ENCODE measurements at regions not wholly inside any gene's neighbourhood (a gene's known extent, or its start where the extent isn't known, plus 50 kb on each side); places are given as distances from the start of the nearest gene placed in this dataset.
"Not testable (repeated sequence)": the region's sequence is repeated elsewhere in the genome, so short reads cannot be mapped to it uniquely, and the experiment has no call there.

- H3K27ac Mint-ChIP-seq, result no peak overlapping the region
- no peaks in the 10 kb centered on the region for H3K9me3 Mint-ChIP-seq
- peaks cover 5 to 9% (median 6%) of the 10 kb centered on the region in 3 donors for H3K27me3 Mint-ChIP-seq (ENCODE audit: low read depth in 3 of 3)
- H3K36me3 Mint-ChIP-seq, result no peaks in the 10 kb centered on the region
- H3K4me3 Mint-ChIP-seq, result no peak overlapping the region
- no peaks in the 10 kb centered on the region for H3K4me1 Mint-ChIP-seq
- no peak for DNase-seq
These were observed 315.1 kb downstream of the THBS2 start for GRCh38 chr6:168938546-168938945.

GRCh38 chr6:168937054-168937453 is 316.6 kb downstream of the THBS2 start:
- no peaks in the 10 kb centered on the region for H3K36me3 Mint-ChIP-seq
- peaks cover 5 to 9% (median 6%) of the 10 kb centered on the region in 3 donors for H3K27me3 Mint-ChIP-seq (ENCODE audit: low read depth in 3 of 3)
- no peak overlapping the region for H3K27ac Mint-ChIP-seq
- H3K4me1 Mint-ChIP-seq, result no peaks in the 10 kb centered on the region
- DNase-seq, result no peak
- no peak overlapping the region for H3K4me3 Mint-ChIP-seq
- no peaks in the 10 kb centered on the region for H3K9me3 Mint-ChIP-seq

- H3K27me3 Mint-ChIP-seq (ENCODE audit: low read depth in 3 of 3), result peaks cover 5 to 8% (median 6%) of the 10 kb centered on the region in 3 donors
- DNase-seq, result no peak
These were observed 318.0 kb downstream of the THBS2 start for GRCh38 chr6:168935628-168936010.

GRCh38 chr6:168934660-168935627 is 318.7 kb downstream of the THBS2 start:
- H3K27ac Mint-ChIP-seq, result peak overlapping the region in 1 of 6 donors; percentile 38
- H3K36me3 Mint-ChIP-seq, result no peaks in the 10 kb centered on the region
- H3K9me3 Mint-ChIP-seq, result no peaks in the 10 kb centered on the region
- peaks cover 4 to 7% (median 6%) of the 10 kb centered on the region in 3 donors for H3K27me3 Mint-ChIP-seq (ENCODE audit: low read depth in 3 of 3)
- no peak overlapping the region for H3K4me3 Mint-ChIP-seq
- DNase-seq, result no peak
- no peaks in the 10 kb centered on the region for H3K4me1 Mint-ChIP-seq

More at GRCh38 chr6:168935628-168936010, 318.0 kb downstream of the THBS2 start:
- Mint-ChIP-seq H3K4me3 (no peak overlapping the region), H3K27ac (peak overlapping the region in 1 of 6 donors; percentile 38), H3K36me3 (no peaks in the 10 kb centered on the region), H3K9me3 (no peaks in the 10 kb centered on the region), H3K4me1 (no peaks in the 10 kb centered on the region)

GRCh38 chr6:168932171-168932570 is 321.5 kb downstream of the THBS2 start:
- H3K27me3 Mint-ChIP-seq (ENCODE audit: low read depth in 3 of 3); H3K9me3 Mint-ChIP-seq; DNase-seq; H3K4me3 Mint-ChIP-seq; H3K36me3 Mint-ChIP-seq; H3K27ac Mint-ChIP-seq; H3K4me1 Mint-ChIP-seq: not testable (repeated sequence)

- not testable (repeated sequence) for H3K27ac Mint-ChIP-seq; DNase-seq; H3K36me3 Mint-ChIP-seq; H3K9me3 Mint-ChIP-seq; H3K27me3 Mint-ChIP-seq (ENCODE audit: low read depth in 3 of 3); H3K4me1 Mint-ChIP-seq; H3K4me3 Mint-ChIP-seq
These were observed 322.6 kb downstream of the THBS2 start for GRCh38 chr6:168931072-168931471.

GRCh38 chr6:168929871-168930450 is 323.7 kb downstream of the THBS2 start:
- no peak for DNase-seq
- H3K4me1 Mint-ChIP-seq, result no peaks in the 10 kb centered on the region
- H3K4me3 Mint-ChIP-seq, result no peak overlapping the region
- H3K27me3 Mint-ChIP-seq (ENCODE audit: low read depth in 3 of 3), result peaks cover 0 to 7% (median 2%) of the 10 kb centered on the region in 3 donors
- H3K36me3 Mint-ChIP-seq, result no peaks in the 10 kb centered on the region
- no peak overlapping the region for H3K27ac Mint-ChIP-seq
- H3K9me3 Mint-ChIP-seq, result no peaks in the 10 kb centered on the region

- peaks cover under 1 to 7% (median 4%) of the 10 kb centered on the region in 3 donors for H3K27me3 Mint-ChIP-seq (ENCODE audit: low read depth in 3 of 3)
- no peaks in the 10 kb centered on the region for H3K9me3 Mint-ChIP-seq
- H3K4me3 Mint-ChIP-seq, result no peak overlapping the region
- H3K4me1 Mint-ChIP-seq, result no peaks in the 10 kb centered on the region
- no peak overlapping the region for H3K27ac Mint-ChIP-seq
- no peak for DNase-seq
- no peaks in the 10 kb centered on the region for H3K36me3 Mint-ChIP-seq
These were observed 325.6 kb downstream of the THBS2 start for GRCh38 chr6:168928012-168928411.

- H3K27me3 Mint-ChIP-seq (ENCODE audit: low read depth in 3 of 3), result peaks cover 2 to 7% (median 4%) of the 10 kb centered on the region in 3 donors
- no peak for DNase-seq
- no peak overlapping the region for H3K27ac Mint-ChIP-seq
- no peaks in the 10 kb centered on the region for H3K36me3 Mint-ChIP-seq
- no peaks in the 10 kb centered on the region for H3K4me1 Mint-ChIP-seq
- H3K9me3 Mint-ChIP-seq, result no peaks in the 10 kb centered on the region
- no peak overlapping the region for H3K4me3 Mint-ChIP-seq
These were observed 326.6 kb downstream of the THBS2 start for GRCh38 chr6:168927026-168927425.

- Mint-ChIP-seq H3K4me3 (no peak overlapping the region), H3K27me3 (ENCODE audit: low read depth in 3 of 3) (peaks cover 2 to 7% (median 4%) of the 10 kb centered on the region in 3 donors), H3K27ac (no peak overlapping the region), H3K4me1 (no peaks in the 10 kb centered on the region), H3K36me3 (no peaks in the 10 kb centered on the region), H3K9me3 (no peaks in the 10 kb centered on the region)
- DNase-seq, result no peak
These were observed 327.3 kb downstream of the THBS2 start for GRCh38 chr6:168926306-168926705.

- no peak for DNase-seq
- H3K4me1 Mint-ChIP-seq, result peaks cover 1 to 3% of the 10 kb centered on the region in 2 donors
- H3K36me3 Mint-ChIP-seq, result no peaks in the 10 kb centered on the region
- H3K27me3 Mint-ChIP-seq (ENCODE audit: low read depth in 3 of 3), result peaks cover 2 to 7% (median 4%) of the 10 kb centered on the region in 3 donors
- H3K27ac Mint-ChIP-seq, result no peak overlapping the region
- H3K9me3 Mint-ChIP-seq, result no peaks in the 10 kb centered on the region
- no peak overlapping the region for H3K4me3 Mint-ChIP-seq
These were observed 328.0 kb downstream of the THBS2 start for GRCh38 chr6:168925671-168926070.

GRCh38 chr6:168923171-168923570 is 330.5 kb downstream of the THBS2 start:
- no peak for DNase-seq
- no peaks in the 10 kb centered on the region for H3K9me3 Mint-ChIP-seq
- peaks cover 25 to 28% of the 10 kb centered on the region in 2 donors for H3K4me1 Mint-ChIP-seq
- peaks cover 2 to 7% (median 2%) of the 10 kb centered on the region in 3 donors for H3K27me3 Mint-ChIP-seq (ENCODE audit: low read depth in 3 of 3)
- H3K36me3 Mint-ChIP-seq, result no peaks in the 10 kb centered on the region
- H3K4me3 Mint-ChIP-seq, result no peak overlapping the region
- H3K27ac Mint-ChIP-seq, result no peak overlapping the region

- H3K4me1 Mint-ChIP-seq, result peaks cover 29 to 31% of the 10 kb centered on the region in 2 donors
- no peaks in the 10 kb centered on the region for H3K9me3 Mint-ChIP-seq
- no peaks in the 10 kb centered on the region for H3K36me3 Mint-ChIP-seq
- no peak overlapping the region for H3K4me3 Mint-ChIP-seq
- no peak overlapping the region for H3K27ac Mint-ChIP-seq
- H3K27me3 Mint-ChIP-seq (ENCODE audit: low read depth in 3 of 3), result peaks cover 2 to 7% (median 2%) of the 10 kb centered on the region in 3 donors
- DNase-seq, result no peak
These were observed 331.2 kb downstream of the THBS2 start for GRCh38 chr6:168922436-168922835.

GRCh38 chr6:168920289-168920688 is 333.4 kb downstream of the THBS2 start:
- Mint-ChIP-seq H3K4me1 (peaks cover 30 to 31% of the 10 kb centered on the region in 2 donors), H3K9me3 (no peaks in the 10 kb centered on the region), H3K4me3 (peak overlapping the region in 4 of 5 donors; percentile 41 to 79 (median 60)), H3K36me3 (no peaks in the 10 kb centered on the region), H3K27me3 (ENCODE audit: low read depth in 3 of 3) (peaks cover 2% of the 10 kb centered on the region in 3 donors), H3K27ac (peak overlapping the region; percentile 59 to 89 (median 82))
- no peak for DNase-seq
